ENCODE measurements at regions not wholly inside any gene's neighbourhood (a gene's known extent, or its start where the extent isn't known, plus 50 kb on each side); places are given as distances from the start of the nearest gene placed in this dataset.

DNA sequence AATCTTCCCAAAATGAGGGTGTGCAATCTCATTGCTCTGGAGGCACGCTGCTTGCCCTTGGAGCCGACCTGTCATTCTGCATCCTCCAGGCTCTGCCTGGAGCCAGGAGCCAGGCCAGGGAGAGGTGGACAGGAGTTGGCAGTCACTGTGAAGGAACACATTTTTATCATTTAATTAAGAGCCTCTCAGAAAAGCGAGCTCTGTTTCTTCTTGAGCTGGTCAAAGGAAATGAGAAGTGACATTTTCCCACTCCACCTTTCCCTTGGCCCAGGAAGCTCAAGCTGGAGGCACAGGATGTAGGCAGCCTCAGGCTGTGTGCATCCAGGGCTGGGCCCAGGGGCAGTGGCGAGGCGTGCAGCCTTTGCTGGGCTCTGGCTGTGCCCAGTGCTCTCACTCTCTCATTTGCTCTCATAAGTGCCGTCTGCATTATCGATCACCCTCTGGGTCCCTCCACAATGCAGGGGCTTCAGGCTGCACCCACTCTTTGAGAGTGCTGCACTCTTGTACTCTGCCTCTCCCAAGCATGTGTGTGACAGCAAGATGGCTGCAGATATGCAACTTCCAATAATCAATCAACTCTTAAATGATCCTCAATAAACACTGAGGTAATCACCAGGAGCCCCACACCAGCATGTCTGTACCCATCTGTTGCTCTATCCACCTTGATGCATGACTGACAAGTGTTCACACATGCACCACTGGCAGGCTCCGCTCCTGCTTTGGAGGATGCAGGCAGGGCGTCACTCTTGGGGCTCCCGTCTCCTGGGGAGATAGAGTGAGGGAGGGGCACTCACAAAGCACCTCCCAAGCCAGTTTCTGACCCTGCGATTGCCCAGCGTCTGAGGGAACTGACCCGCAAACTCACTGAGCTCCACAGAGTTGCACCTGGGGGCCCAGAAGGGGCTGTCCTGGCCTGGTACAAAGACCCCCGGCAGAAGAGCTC, 171.4 kb downstream of the ZNF248 start:
- DNase-seq (ENCODE audit: low read depth): no peak

- no peak for DNase-seq (ENCODE audit: low read depth)
Observed at GRCh38 chr10:37684765-37685164, 172.6 kb downstream of the ZNF248 start.

- DNase-seq (ENCODE audit: low read depth): no peak
Observed at GRCh38 chr10:37682617-37683016, 174.8 kb downstream of the ZNF248 start.

DNA sequence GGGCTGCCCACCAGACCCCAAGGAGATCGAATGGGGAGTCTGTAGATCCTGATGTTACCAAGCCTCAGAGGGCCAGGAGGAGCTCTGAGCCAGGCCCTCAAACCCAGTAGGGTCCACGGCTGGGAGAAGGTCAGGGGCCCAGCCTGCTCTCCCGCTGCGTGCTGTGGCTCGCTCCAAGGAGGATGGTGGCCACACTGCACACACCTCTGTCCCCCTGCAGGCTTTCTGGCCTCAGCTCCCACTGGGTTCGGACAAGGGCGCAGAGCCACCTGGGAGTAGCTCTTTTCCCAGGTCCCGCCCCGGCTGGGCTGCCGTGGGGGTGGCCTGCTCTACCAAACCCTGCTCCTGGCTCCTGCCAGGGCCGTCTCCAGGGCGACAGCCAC, 175.8 kb downstream of the ZNF248 start:
- DNase-seq (ENCODE audit: low read depth): no peak

DNA sequence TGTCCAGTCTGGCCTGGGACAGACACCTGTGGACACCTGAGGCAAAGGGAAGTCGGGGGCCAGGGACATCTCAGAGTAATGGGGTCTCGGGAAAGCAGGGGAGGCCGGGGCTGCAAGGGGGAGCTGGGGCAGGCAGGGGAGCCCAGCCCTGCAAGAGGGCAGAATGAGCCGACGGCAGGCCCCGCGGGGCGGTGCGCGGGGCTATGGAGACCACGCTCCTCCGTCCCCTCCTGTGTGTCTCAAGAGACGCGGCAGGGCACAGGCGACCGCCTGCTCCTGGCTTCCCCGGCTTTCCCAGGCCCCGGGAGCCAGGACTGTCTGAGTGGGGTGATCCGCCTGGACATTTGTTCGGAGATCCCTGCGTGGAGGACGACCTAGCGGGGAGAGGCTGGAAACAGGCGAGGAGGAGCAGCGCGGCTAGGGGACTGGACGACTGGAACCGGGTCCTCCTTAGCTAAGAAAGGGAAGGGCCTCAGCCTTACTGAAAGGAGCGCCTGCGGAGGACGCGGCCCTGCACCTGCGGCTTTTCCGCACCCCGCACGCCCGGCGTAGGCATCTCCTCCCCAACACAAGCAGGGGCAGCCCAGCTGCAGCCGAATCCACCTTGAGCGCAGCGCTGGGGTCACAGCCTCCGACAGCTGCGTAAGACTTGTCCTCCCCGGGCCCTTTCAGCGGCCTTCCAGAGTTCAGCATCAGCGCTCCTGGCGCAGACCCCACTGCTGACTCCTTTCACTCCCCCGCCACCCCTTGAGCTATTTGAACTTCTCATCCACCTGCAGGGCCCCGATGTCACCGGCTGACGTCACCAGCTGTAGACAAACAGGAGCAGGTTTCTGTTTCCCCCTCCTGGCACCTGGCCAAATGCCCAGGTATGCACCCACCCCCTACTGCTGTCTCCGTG, 176.4 kb downstream of the ZNF248 start:
- DNase-seq (ENCODE audit: low read depth): no peak

DNA sequence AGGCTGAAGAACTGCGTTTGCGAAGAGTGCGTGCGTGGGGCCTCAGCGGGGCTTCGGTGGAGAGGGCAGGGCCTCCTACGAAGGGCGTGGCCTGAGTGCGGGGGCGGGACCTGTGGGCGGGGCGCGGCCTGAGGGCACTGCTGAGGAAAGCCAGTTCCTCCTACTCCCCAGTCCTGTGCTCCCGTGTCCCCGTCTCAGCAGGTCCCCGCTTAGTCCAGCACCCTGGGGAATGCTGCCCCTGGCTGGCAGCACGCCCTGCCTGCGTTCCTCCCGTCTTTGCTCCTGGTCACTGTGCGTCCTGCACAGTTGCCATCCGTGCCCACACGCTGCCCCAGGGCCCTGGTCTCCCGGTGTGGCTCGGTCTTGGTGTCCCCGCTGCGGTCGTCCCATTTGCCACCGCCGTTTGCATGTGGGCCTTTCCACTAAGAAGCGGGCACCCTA, 177.1 kb downstream of the ZNF248 start:
- DNase-seq (ENCODE audit: low read depth): no peak

DNA sequence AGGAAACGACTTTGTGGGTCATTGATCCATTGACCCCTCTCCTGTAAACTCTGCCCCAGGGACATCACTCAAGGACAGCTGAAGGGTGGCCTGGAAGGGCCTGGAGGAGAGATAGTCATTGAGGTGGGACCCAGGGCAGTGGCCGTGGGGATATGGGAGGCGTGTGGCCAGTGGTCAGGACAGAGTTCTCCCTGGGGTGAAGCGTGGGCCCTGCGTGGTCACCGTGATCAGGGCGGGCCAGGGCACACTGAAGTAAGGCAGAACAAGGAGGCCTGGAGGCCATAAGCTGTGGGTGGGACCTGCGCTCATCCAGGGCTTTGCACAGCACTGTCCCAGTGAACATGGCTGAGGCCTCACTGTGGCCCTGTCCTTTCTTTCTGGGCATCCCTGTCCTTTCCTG, 177.9 kb downstream of the ZNF248 start:
- no peak for DNase-seq (ENCODE audit: low read depth)

- no peak for DNase-seq (ENCODE audit: low read depth)
Observed at GRCh38 chr10:37675449-37675848, 182.0 kb downstream of the ZNF248 start.

- DNase-seq (ENCODE audit: low read depth): no peak
Observed at GRCh38 chr10:37671802-37672201, 185.6 kb downstream of the ZNF248 start.

DNA sequence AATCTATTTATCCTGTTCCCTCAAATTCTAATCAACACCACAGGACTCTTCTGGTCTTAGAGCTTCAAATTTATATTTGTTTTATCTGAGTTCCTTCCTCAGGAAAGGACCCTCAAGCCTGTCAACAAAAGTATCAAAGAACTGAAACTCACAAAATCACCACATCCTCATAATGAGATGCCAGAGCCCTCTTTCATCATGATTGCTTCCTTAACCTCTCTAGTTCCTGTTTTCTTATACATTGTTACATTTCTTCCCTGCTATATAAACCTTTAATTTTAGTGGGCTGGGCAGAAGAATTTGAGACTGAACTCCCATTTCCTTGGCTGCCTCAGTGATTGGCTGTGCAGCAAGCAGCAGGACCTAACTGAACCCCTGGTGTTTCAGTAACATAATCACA, 189.7 kb downstream of the ZNF248 start:
- no peak for DNase-seq (ENCODE audit: low read depth)

- DNase-seq (ENCODE audit: low read depth): no peak
Observed at GRCh38 chr10:37654466-37654865, 202.9 kb downstream of the ZNF248 start.

DNA sequence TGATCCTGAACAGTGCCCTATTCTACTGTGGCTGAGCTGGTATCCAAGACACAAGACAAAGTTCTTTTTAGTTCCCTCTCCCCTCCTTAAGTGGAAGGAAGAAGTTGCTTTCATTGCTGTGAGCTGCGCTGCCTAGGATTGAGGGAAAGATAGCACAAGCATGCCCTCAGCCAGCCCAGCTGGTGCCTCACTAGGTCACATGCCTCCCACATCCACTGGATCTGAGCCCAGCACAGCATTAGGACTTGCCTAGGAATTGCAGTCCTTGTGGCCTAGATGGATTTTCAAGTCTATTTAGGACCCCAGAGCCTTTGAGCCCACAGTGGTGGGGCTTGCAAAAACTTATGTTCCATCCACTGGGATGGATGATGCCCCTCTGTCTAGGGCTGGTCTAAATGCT, 214.2 kb downstream of the ZNF248 start:
- no peak for DNase-seq (ENCODE audit: low read depth)

DNA sequence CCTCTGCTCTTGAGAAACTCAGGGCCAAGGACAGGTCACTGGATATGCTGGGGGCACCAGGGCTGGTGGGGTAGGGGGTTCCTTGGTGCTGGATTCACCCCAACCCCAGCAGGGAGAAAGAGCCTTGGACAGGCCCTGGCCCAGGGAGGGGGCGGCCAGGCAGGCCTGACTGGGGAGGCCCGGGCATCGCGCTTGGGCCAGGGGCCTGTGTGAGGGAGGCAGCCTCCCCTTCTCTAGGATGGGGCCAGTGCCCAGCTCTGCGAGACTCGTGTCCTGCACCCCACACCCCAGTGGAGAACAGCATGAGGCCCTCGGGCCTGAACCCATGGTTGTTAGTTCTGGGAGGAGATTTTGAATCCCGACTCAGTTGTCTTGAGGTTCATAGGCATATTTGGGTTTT, 217.1 kb downstream of the ZNF248 start:
- no peak for DNase-seq (ENCODE audit: low read depth)

DNA sequence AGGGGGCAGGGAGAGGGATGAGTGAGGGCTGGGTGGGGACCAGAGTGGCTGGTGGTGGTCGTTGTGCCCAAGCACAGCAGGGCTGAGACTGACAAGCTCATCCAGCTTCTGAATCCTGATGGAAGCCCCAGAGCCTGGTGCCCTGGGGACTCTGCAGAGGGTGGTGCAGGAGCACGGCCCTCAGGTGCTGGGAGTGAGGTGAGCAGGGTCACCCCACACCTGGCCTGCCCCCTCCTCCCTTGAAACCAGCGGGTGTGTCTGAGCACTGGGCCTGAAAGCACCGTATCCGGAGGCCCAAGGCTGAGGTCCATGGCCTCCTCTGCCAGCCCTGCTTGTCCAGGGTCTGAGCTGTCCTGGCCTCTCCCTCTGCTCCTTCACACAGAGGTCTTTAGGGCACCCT, 218.2 kb downstream of the ZNF248 start:
- DNase-seq (ENCODE audit: low read depth): no peak

DNA sequence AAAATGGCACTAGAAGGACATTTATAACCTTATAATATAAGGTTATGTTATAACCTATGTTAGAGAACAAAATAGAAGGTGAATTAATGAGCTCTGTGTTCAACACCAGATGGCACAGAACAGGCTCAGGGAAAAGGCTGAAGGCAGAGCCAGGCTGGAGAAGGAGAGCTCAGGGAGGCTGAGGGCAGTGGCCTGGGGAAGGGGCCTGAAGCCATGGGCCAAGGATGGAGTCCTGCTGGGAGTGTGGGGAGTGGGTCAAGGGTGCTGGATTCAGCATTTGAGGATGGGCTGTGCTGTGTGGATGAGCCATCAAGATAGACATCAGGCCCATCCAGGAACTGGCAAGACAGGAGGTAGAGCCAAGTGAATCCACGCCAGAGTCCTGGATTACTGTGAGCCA, 218.8 kb downstream of the ZNF248 start:
- DNase-seq (ENCODE audit: low read depth): no peak

DNA sequence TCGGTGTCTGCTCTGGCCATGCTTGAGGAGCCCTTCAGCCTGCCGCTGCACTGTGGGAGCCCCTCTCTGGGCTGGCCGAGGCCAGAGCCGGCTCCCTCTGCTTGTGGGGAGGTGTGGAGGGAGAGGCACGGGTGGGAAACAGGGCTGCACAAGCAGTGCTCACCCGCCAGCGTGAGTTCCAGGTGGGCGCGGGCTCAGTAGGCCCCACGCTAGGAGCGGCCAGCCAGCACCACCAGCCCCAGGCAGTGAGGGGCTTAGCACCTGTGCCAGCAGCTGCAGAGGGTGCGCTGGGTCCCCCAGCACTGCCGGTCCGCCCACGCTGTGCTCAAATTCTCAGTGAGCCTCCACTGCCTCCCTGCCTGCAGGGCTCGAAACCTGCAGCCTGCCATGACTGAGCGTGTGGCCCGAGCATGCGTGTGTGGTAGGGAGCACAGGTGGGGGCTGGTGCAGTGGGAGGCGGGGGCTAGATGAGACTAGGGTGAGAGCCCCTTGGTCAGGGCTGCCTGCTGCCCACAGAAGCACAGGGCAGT, 223.0 kb downstream of the ZNF248 start:
- DNase-seq (ENCODE audit: low read depth): no peak

- no peak for DNase-seq (ENCODE audit: low read depth)
Observed at GRCh38 chr10:37632641-37633040, 224.8 kb downstream of the ZNF248 start.

DNA sequence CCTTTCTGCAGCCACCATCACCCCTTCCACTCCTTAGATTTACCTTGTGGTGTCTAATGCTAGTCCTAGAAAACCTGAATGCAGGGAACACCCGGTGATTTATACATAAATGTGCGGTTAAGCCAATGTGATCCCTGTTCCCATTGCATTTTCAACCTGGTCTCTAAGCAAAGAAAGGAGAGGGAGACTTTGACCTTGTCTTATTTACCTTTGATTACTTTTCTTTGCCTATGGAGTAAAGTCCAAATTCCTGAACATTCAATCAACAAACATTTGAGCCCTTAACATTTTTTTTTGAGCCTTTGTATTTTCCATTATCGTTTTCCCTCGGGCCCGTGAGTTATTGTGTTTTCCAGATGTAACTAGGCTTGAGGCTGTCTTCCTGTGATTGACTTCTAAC, 233.9 kb downstream of the ZNF248 start:
- no peak for DNase-seq (ENCODE audit: low read depth)

GRCh38 chr10:37619336-37619735, 238.1 kb downstream of the ZNF248 start:
- DNase-seq (ENCODE audit: low read depth): no peak

GRCh38 chr10:37588299-37588698, 269.1 kb downstream of the ZNF248 start:
- DNase-seq (ENCODE audit: low read depth): no peak

- DNase-seq (ENCODE audit: low read depth): no peak
Observed at GRCh38 chr10:37584643-37585042, 272.8 kb downstream of the ZNF248 start.

DNA sequence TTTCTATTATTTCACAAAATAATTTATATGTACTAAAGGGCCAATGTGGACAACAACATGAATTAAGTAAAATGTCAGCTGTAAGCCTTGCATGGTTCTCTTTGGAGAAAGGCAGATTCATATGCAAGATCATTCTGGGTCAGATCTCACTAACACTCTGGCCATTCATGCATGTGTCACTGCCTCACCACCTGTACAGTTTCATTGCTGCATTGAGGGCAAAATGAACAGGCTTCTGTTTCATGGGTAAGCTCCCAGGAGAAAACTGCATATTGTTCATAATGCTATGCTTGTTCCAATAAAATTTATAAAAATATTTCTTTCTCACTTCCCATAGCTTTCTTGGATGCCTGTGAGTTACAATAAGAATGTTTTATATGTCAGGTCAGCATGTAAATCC, 275.2 kb downstream of the ZNF248 start:
- no peak for DNase-seq (ENCODE audit: low read depth)

- DNase-seq (ENCODE audit: low read depth): no peak
Observed at GRCh38 chr10:37576154-37576553, 281.3 kb downstream of the ZNF248 start.

Data from renal cortical epithelial cell (primary cell).